BE2C (cell line): ENCODE measurements at regions not wholly inside any gene's neighbourhood (a gene's known extent, or its start where the extent isn't known, plus 50 kb on each side); places are given as distances from the start of the nearest gene placed in this dataset.
A peak's percentile ranks its signal among the peaks of the same experiment; 100 is the strongest.

ENCODE experiments used
- DNase-seq: peaks from one replicate; pipeline ENCODE4 v3.0.0-alpha.2; 2020
- H3K27me3 ChIP-seq: fragments of 250-450 bp; sonication (Bioruptor Pico); 2 replicates; pipeline ENCODE4 v1.5.1; 2020; ENCODE audit warnings: mild to moderate bottlenecking
- H3K36me3 ChIP-seq: fragments of 250-450 bp; sonication (Bioruptor Pico); 2 replicates; pipeline ENCODE4 v1.5.1; 2020; ENCODE audit warnings: mild to moderate bottlenecking
- H3K4me1 ChIP-seq: fragments of 250-450 bp; sonication (Bioruptor Pico); 2 replicates; pipeline ENCODE4 v1.5.1; 2020
- H3K4me3 ChIP-seq: 2 replicates; pipeline ENCODE4 v1.5.1; 2011; ENCODE audit warnings: low read depth, low read length
- H3K9me3 ChIP-seq: fragments of 250-450 bp; sonication (Bioruptor Pico); 2 replicates; pipeline ENCODE4 v1.5.1; 2020
- CTCF ChIP-seq: IDR thresholded peaks from 2 replicates; pipeline ENCODE4 v1.5.1; 2012; ENCODE audit warnings: mild to moderate bottlenecking, low read depth, low read length

DNA sequence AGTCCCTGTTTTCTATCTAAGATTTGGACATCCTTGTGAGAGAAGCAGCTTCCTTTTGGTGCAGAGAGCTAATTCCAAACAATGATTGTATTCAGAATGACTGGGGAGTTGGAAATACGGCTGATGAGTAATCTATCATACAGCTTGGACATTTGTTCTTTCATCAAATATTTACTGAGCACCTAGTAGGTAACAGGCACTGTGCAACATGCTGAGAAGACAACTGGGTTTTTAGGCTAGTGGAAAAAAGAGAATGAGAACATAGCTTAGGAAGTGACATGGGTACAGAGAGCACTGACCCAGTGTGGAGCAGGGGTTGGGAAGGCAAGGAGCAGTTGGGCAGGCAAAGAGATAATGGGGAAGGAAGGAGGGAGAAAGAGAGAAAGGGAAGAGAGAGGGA, 87.5 kb downstream of the TBX19 start:
- no peaks in the 10 kb centered on the region for H3K36me3 ChIP-seq
- no peaks in the 10 kb centered on the region for H3K9me3 ChIP-seq
- H3K4me3 ChIP-seq: no peak overlapping the region
- peaks cover 8% of the 10 kb centered on the region for H3K4me1 ChIP-seq
- no peaks in the 10 kb centered on the region for H3K27me3 ChIP-seq
- DNase-seq: no peak
- TF ChIP-seq CTCF: no peak

- no peaks in the 10 kb centered on the region for H3K4me1 ChIP-seq
- DNase-seq: peak; percentile 10
- TF ChIP-seq CTCF: peak; percentile 51
- no peaks in the 10 kb centered on the region for H3K9me3 ChIP-seq
- H3K27me3 ChIP-seq: no peaks in the 10 kb centered on the region
- no peaks in the 10 kb centered on the region for H3K36me3 ChIP-seq
- no peak overlapping the region for H3K4me3 ChIP-seq
Measured at GRCh38 chr1:168365719-168366479, 85.2 kb downstream of the TBX19 start.
